ENCODE measurements at regions not wholly inside any gene's neighbourhood (a gene's known extent, or its start where the extent isn't known, plus 50 kb on each side); places are given as distances from the start of the nearest gene placed in this dataset.
"Not testable (repeated sequence)": the region's sequence is repeated elsewhere in the genome, so short reads cannot be mapped to it uniquely, and the experiment has no call there.

DNA sequence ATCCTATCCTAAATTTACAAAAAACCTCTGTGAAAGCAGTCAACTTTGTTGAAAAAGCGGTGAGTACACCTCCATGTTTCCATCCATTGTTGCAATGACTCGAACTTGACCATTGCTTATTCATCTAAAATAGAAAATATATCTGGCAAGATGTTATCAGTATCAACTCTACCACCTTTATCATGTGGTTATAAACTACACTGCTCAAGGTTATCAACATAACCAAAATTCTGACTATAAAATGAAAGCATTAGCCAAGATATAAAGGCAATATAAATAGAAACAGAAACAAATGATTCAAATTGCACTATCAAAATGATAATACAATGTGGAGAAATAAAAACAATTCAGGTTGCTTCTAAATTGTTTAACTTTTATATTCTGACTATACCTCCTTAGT is 150.0 kb downstream of the AVL9 start:
- not testable (repeated sequence) for DNase-seq

DNA sequence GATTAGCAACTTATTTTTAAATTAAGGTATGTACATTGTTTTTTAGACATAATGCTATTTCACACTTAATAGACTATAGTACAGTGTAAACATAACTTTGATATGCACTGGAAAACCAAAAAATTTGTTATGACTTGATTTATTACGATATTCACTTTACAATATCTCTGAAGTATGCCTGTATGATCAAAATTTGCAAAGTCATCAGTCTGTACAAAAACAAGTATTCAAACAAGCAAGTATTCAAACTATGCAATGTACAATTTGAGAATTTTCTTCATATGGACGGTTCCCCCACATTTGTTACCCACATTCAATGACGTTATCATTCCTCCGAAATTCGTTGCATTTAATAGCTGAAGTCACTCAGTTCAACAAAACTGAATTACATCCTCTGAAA is 147.9 kb downstream of the AVL9 start:
- no peak for DNase-seq

DNA sequence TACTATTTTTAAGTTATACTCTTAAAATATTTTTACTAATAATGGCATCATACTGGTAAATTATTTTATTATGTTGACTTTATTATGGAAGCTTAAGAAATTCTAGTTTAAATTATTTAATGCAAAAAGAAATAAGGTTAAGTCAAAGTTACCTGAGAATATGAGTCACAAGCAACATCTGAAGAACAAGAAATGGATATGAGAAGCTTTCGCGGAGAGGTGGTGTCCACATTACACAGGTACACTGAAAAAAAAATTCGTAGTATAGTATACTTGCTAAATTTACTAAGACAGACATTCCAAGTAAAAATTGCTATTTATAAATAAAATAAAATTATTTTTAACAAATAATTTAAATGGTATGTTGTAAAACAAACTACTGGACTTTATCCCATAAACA is 143.8 kb downstream of the AVL9 start:
- no peak for DNase-seq

DNA sequence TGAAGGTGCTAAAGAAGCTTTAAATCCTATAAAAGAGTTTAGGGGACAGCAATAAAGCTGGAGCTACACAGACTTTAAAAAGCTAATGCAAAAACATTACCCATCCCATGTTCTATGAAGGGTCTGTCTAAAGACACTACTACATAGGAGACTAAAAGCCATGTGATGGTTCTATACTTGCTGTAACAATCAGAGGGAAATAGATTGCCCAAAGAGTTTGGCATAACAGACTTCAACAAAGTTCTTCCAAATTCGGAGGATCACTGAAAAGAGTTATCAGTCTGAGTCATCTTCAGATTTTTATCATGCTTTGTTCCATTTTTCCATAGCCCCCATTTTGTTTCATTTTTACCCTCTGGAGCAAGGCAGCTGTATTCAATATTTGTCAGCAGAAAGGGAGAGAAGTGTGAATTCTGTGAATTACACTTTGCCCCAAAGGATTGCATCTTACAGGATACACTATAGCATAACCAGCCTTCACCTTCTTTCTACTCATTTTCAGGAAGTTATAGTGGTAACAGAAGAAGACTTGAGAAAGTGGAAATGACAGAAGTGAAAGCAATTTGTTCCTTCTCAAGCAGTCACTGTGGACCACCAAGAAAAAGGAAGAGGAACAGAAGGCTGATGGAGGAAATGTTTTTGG is 143.3 kb downstream of the AVL9 start:
- not testable (repeated sequence) for DNase-seq
